MM.1S (cell line): ENCODE measurements at regions not wholly inside any gene's neighbourhood (a gene's known extent, or its start where the extent isn't known, plus 50 kb on each side); places are given as distances from the start of the nearest gene placed in this dataset.

ENCODE experiments used
- DNase-seq: peaks from one replicate; pipeline ENCODE4 v3.0.0-alpha.2; 2015
- H2AFZ ChIP-seq: fragments of 300-600 bp; sonication (generic); 2 replicates; pipeline ENCODE4 v1.6.0; 2016; ENCODE audit warnings: antibody characterized with exemption, low read length
- H3F3A ChIP-seq: fragments of 300-600 bp; sonication (generic); 2 replicates; pipeline ENCODE4 v1.6.1; 2016; ENCODE audit warnings: mild to moderate bottlenecking, antibody characterized with exemption, low read length, moderate library complexity, mixed read lengths; ENCODE audit not compliant: insufficient read depth
- H3K27ac ChIP-seq: fragments of 300-600 bp; sonication (generic); 2 replicates; pipeline ENCODE4 v1.5.1; 2016; ENCODE audit warnings: mild to moderate bottlenecking, low read length
- H3K27me3 ChIP-seq: fragments of 300-600 bp; sonication (generic); replicated peaks from 2 replicates; pipeline ENCODE4 v1.6.0; 2016; ENCODE audit warnings: low read length; ENCODE audit not compliant: insufficient read depth
- H3K36me3 ChIP-seq: fragments of 300-600 bp; sonication (generic); replicated peaks from 2 replicates; pipeline ENCODE4 v1.6.1; 2016; ENCODE audit warnings: mild to moderate bottlenecking, low read length, mixed read lengths; ENCODE audit not compliant: insufficient read depth
- H3K4me1 ChIP-seq: fragments of 300-600 bp; sonication (generic); 2 replicates; pipeline ENCODE4 v1.6.1; 2016; ENCODE audit warnings: low read length, mixed read lengths
- H3K4me2 ChIP-seq: fragments of 300-600 bp; sonication (generic); 2 replicates; pipeline ENCODE4 v1.6.0; 2016; ENCODE audit warnings: low read depth, low read length
- H3K4me3 ChIP-seq: fragments of 300-600 bp; sonication (generic); 2 replicates; pipeline ENCODE4 v1.5.1; 2016; ENCODE audit warnings: low read length, mixed read lengths
- H3K79me2 ChIP-seq: fragments of 300-600 bp; sonication (generic); 2 replicates; pipeline ENCODE4 v1.6.1; 2016; ENCODE audit warnings: mixed run types, low read length, mixed read lengths
- H3K9ac ChIP-seq: fragments of 300-600 bp; sonication (generic); 2 replicates; pipeline ENCODE4 v1.6.1; 2016; ENCODE audit warnings: low read length, mixed read lengths
- H3K9me2 ChIP-seq: fragments of 300-600 bp; sonication (generic); replicated peaks from 2 replicates; pipeline ENCODE4 v1.6.1; 2016; ENCODE audit warnings: mild to moderate bottlenecking, low read length, mixed read lengths; ENCODE audit not compliant: insufficient read depth
- H3K9me3 ChIP-seq: fragments of 300-600 bp; sonication (generic); replicated peaks from 2 replicates; pipeline ENCODE4 v1.6.1; 2016; ENCODE audit warnings: mild to moderate bottlenecking, low read length, mixed read lengths; ENCODE audit not compliant: insufficient read depth
- H4K20me1 ChIP-seq: fragments of 300-600 bp; sonication (generic); 2 replicates; pipeline ENCODE4 v1.6.1; 2016; ENCODE audit warnings: mild to moderate bottlenecking, low read length, moderate library complexity, mixed read lengths; ENCODE audit not compliant: insufficient read depth
- CTCF ChIP-seq: fragments of 300-600 bp; sonication (generic); IDR thresholded peaks from 2 replicates; pipeline ENCODE4 v1.5.1; 2016; ENCODE audit warnings: antibody characterized with exemption, low read length, mixed read lengths
- EZH2 ChIP-seq: fragments of 300-600 bp; sonication (generic); optimal IDR thresholded peaks from 2 replicates; pipeline ENCODE3; 2017; ENCODE audit warnings: low read depth, mild to moderate bottlenecking, antibody characterized with exemption, low read length, mixed read lengths
- EZH2phosphoT487 ChIP-seq: fragments of 300-600 bp; sonication (generic); IDR thresholded peaks from 2 replicates; pipeline ENCODE4 v1.6.1; 2018; ENCODE audit warnings: antibody characterized with exemption, low read length

GRCh38 chr6:74638412-74638811, 567.4 kb downstream of the COL12A1 start:
- TF ChIP-seq EZH2phosphoT487 (no peak), EZH2 (no peak), CTCF (no peak)
- H3K4me2 ChIP-seq = no peak overlapping the region
- no peaks in the 10 kb centered on the region for H3K9me3 ChIP-seq

GRCh38 chr6:74632196-74632875, 573.5 kb downstream of the COL12A1 start:
- Histone ChIP-seq H3K36me3 (no peaks in the 10 kb centered on the region), H3K4me1 (no peaks in the 10 kb centered on the region), H3F3A (no peaks in the 10 kb centered on the region), H2AFZ (no peak overlapping the region), H3K27ac (no peak overlapping the region), H3K4me3 (no peak overlapping the region), H3K9me3 (no peaks in the 10 kb centered on the region), H3K4me2 (no peak overlapping the region), H3K27me3 (no peaks in the 10 kb centered on the region), H3K9ac (no peak overlapping the region), H3K79me2 (no peaks in the 10 kb centered on the region), H3K9me2 (no peaks in the 10 kb centered on the region), H4K20me1 (no peaks in the 10 kb centered on the region)
- no peak for DNase-seq
- TF ChIP-seq EZH2phosphoT487 = no peak
- no peak for TF ChIP-seq CTCF
- TF ChIP-seq EZH2 = no peak

More at GRCh38 chr6:74638412-74638811, 567.4 kb downstream of the COL12A1 start:
- no peak for DNase-seq
- no peaks in the 10 kb centered on the region for H3K79me2 ChIP-seq
- H3K9me2 ChIP-seq = no peaks in the 10 kb centered on the region
- no peaks in the 10 kb centered on the region for H3K27me3 ChIP-seq
- no peak overlapping the region for H2AFZ ChIP-seq
- no peak overlapping the region for H3K4me3 ChIP-seq
- H3K9ac ChIP-seq = no peak overlapping the region
- no peaks in the 10 kb centered on the region for H3K36me3 ChIP-seq
- no peaks in the 10 kb centered on the region for H3F3A ChIP-seq
- H4K20me1 ChIP-seq = no peaks in the 10 kb centered on the region
- no peaks in the 10 kb centered on the region for H3K4me1 ChIP-seq
- no peak overlapping the region for H3K27ac ChIP-seq

DNA sequence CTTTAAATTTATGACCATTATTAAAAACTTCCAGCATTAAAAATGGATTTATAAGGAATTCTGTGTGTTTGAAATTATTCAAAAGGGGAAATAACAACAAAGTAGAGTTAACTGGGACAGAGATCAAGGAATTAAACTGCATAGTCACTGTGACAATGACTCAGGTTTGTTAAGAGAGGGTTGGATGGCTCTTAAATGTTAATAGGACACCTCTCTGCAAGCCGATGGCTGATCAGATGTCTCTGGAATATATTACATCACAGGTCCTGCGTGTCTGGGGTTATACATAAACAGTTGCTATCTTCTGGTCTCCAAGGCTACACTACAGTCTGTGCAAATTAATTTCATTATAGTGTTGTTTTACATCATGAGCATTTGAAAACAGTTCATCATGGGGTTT, 574.3 kb downstream of the COL12A1 start:
- no peaks in the 10 kb centered on the region for H3K9me2 ChIP-seq
- H3F3A ChIP-seq = no peaks in the 10 kb centered on the region
- no peak overlapping the region for H3K4me2 ChIP-seq
- TF ChIP-seq EZH2phosphoT487 (no peak), EZH2 (no peak)
- no peak overlapping the region for H3K4me3 ChIP-seq
- no peaks in the 10 kb centered on the region for H4K20me1 ChIP-seq
- no peaks in the 10 kb centered on the region for H3K9me3 ChIP-seq
- H3K27ac ChIP-seq = no peak overlapping the region
- no peaks in the 10 kb centered on the region for H3K79me2 ChIP-seq
- H3K36me3 ChIP-seq = no peaks in the 10 kb centered on the region
- H2AFZ ChIP-seq = no peak overlapping the region
- no peaks in the 10 kb centered on the region for H3K4me1 ChIP-seq
- no peak overlapping the region for H3K9ac ChIP-seq
- no peaks in the 10 kb centered on the region for H3K27me3 ChIP-seq
- DNase-seq = no peak

DNA sequence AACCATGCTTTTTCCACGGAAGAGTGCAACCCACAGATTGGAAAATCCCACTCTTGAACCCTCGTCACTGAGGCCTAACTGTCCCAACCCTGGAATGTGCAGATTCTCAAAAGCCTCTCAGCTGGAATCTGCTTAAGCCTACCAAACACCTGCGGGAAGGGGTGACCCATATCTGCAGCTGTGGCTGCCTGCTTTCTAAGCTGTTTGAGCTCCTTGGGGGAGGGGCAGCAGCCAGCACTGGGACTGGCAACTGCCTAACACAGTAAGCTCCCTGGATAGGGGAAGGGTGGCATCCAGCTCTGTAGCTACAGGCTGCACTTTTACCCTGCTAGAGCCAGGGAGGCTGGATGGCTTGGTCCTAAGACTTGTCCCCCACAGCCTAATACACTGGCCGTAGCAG, 579.6 kb downstream of the COL12A1 start:
- no peak for DNase-seq
- TF ChIP-seq EZH2 (no peak), EZH2phosphoT487 (no peak), CTCF (no peak)
- Histone ChIP-seq H3K9ac (no peak overlapping the region), H3K36me3 (no peaks in the 10 kb centered on the region), H3K9me2 (no peaks in the 10 kb centered on the region), H3K79me2 (no peaks in the 10 kb centered on the region), H3K27ac (no peak overlapping the region), H3K4me3 (no peak overlapping the region), H2AFZ (no peak overlapping the region), H3K27me3 (no peaks in the 10 kb centered on the region), H3F3A (no peaks in the 10 kb centered on the region), H3K4me1 (no peaks in the 10 kb centered on the region), H3K4me2 (no peak overlapping the region), H4K20me1 (no peaks in the 10 kb centered on the region), H3K9me3 (no peaks in the 10 kb centered on the region)
